A673 (cell line): ENCODE measurements at regions not wholly inside any gene's neighbourhood (a gene's known extent, or its start where the extent isn't known, plus 50 kb on each side); places are given as distances from the start of the nearest gene placed in this dataset.

Experiments used
- BruUV-seq: library from RNA; stranded (reverse); fragments of 400-500 nt; replicated peaks from 2 replicates; lab custom pipeline; 2021; lab: Mats Ljungman, UMichigan
- CTCF ChIA-PET: fragments of 300-600 bp; sonication (Branson Sonifier 250); formaldehyde crosslinking; loops from one replicate; lab custom pipeline; 2022; ENCODE audit warnings: antibody characterized with exemption; lab: Charles Lee
- POLR2A ChIA-PET: fragments of 300-600 bp; sonication (Branson Sonifier 250); formaldehyde crosslinking; loops from one replicate; lab custom pipeline; 2022; ENCODE audit warnings: antibody characterized with exemption; ENCODE audit not compliant: low non-redundant PET; lab: Charles Lee
- DNase-seq: peaks from one replicate; pipeline ENCODE4 v3.0.0-alpha.2; 2015; ENCODE audit warnings: low spot score
- H3K27ac ChIP-seq: fragments of 200-600 bp; sonication (generic); 2 replicates; pipeline ENCODE4 v1.5.1; 2016; ENCODE audit warnings: mixed run types, low read depth, mild to moderate bottlenecking, mixed read lengths, antibody characterized with exemption, low read length; ENCODE audit not compliant: poor library complexity, severe bottlenecking
- H3K27me3 ChIP-seq: fragments of 200-600 bp; sonication (generic); replicated peaks from 2 replicates; pipeline ENCODE4 v1.6.1; 2017; ENCODE audit warnings: mixed run types, low read depth, mild to moderate bottlenecking, mixed read lengths, antibody characterized with exemption, low read length; ENCODE audit not compliant: insufficient read depth, poor library complexity
- H3K36me3 ChIP-seq: fragments of 200-600 bp; sonication (generic); 2 replicates; pipeline ENCODE4 v1.6.1; 2016; ENCODE audit warnings: mixed run types, mild to moderate bottlenecking, mixed read lengths, antibody characterized with exemption, low read length; ENCODE audit not compliant: insufficient read depth, poor library complexity, severe bottlenecking
- H3K4me1 ChIP-seq: fragments of 200-600 bp; sonication (generic); 2 replicates; pipeline ENCODE4 v1.6.1; 2017; ENCODE audit warnings: mixed run types, mild to moderate bottlenecking, mixed read lengths, antibody characterized with exemption, low read length; ENCODE audit not compliant: insufficient read depth, poor library complexity, severe bottlenecking
- H3K4me3 ChIP-seq: fragments of 200-600 bp; sonication (generic); 2 replicates; pipeline ENCODE4 v1.5.1; 2016; ENCODE audit warnings: low read depth, mixed run types, mild to moderate bottlenecking, mixed read lengths, low read length; ENCODE audit not compliant: poor library complexity, severe bottlenecking
- H3K9me3 ChIP-seq: fragments of 200-600 bp; sonication (generic); 2 replicates; pipeline ENCODE4 v1.6.1; 2016; ENCODE audit warnings: mixed run types, low read depth, mild to moderate bottlenecking, mixed read lengths, antibody characterized with exemption, low read length; ENCODE audit not compliant: poor library complexity, severe bottlenecking
- CTCF ChIP-seq: fragments of 300-800, 200-600 bp; sonication (generic); conservative IDR thresholded peaks from 2 replicates; pipeline ENCODE4 v1.5.1; 2017; ENCODE audit warnings: low read depth, mild to moderate bottlenecking, antibody characterized with exemption, low read length, moderate library complexity, mixed read lengths
- EZH2 ChIP-seq: fragments of 200-600 bp; sonication (generic); IDR thresholded peaks from 2 replicates; pipeline ENCODE4 v1.6.1; 2017; ENCODE audit warnings: borderline replicate concordance, low read depth, mild to moderate bottlenecking, mixed read lengths, antibody characterized with exemption, low read length; ENCODE audit not compliant: poor library complexity, severe bottlenecking
- intact Hi-C: fragments of 100-400 bp; cut with micrococcal nuclease; formaldehyde crosslinking; loops from one replicate; pipeline ENCODE4 v1.10.0; 2022; ENCODE audit not compliant: unreplicated experiment

GRCh38 chrX:115491766-115492165 is 69.2 kb upstream of the PLS3 start:
- no TSS peak for BruUV-seq
- CTCF ChIA-PET, result no interaction called here
- no peak for DNase-seq

GRCh38 chrX:115493015-115493414 is 68.0 kb upstream of the PLS3 start:
- no peak for TF ChIP-seq EZH2
- TF ChIP-seq CTCF, result no peak
- peaks cover 7% of the 10 kb centered on the region for H3K27me3 ChIP-seq
- no TSS peak for BruUV-seq
- H3K4me3 ChIP-seq, result no peak overlapping the region
- H3K36me3 ChIP-seq, result no peaks in the 10 kb centered on the region
- H3K9me3 ChIP-seq, result no peaks in the 10 kb centered on the region
- intact Hi-C loops, result no loop called here
- no peak overlapping the region for H3K27ac ChIP-seq
- DNase-seq, result no peak
- no peaks in the 10 kb centered on the region for H3K4me1 ChIP-seq
- ChIA-PET CTCF (no interaction called here), POLR2A (no interaction called here)

More at GRCh38 chrX:115491766-115492165, 69.2 kb upstream of the PLS3 start:
- H3K36me3 ChIP-seq, result no peaks in the 10 kb centered on the region
- intact Hi-C loops, result no loop called here
- H3K27ac ChIP-seq, result no peak overlapping the region
- no peak overlapping the region for H3K4me3 ChIP-seq
- no peaks in the 10 kb centered on the region for H3K4me1 ChIP-seq
- TF ChIP-seq EZH2 (no peak), CTCF (no peak)
- POLR2A ChIA-PET, result no interaction called here
- H3K9me3 ChIP-seq, result no peaks in the 10 kb centered on the region
- H3K27me3 ChIP-seq, result peaks cover 7% of the 10 kb centered on the region

DNA sequence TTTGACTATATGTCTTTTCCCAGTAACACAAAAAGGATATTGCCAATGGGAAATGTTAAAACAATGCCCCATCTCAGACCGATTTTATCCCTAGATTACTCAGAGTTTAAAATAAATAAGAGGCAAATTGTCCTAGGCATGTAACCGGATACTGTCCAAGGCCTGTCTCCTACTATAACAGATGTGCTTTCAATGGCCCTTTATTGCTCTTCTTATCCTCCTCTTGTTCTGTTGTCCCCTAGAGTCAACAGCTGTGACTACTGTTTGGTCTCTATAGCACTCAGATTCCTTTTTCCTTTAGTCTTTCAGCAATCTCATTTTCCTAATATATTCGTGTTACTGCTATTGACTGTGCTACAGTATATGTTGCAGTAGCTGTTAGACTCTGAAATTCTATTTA is 66.8 kb upstream of the PLS3 start:
- POLR2A ChIA-PET, result no interaction called here
- no TSS peak for BruUV-seq
- Histone ChIP-seq H3K4me1 (no peaks in the 10 kb centered on the region), H3K27me3 (peaks cover 7% of the 10 kb centered on the region), H3K27ac (no peak overlapping the region), H3K36me3 (no peaks in the 10 kb centered on the region), H3K4me3 (no peak overlapping the region), H3K9me3 (no peaks in the 10 kb centered on the region)
- DNase-seq, result no peak
- CTCF ChIA-PET, result no interaction called here
- TF ChIP-seq EZH2 (no peak), CTCF (no peak)
- intact Hi-C loops, result no loop called here
